ENCODE measurements at regions not wholly inside any gene's neighbourhood (a gene's known extent, or its start where the extent isn't known, plus 50 kb on each side); places are given as distances from the start of the nearest gene placed in this dataset.
"Not testable (repeated sequence)": the region's sequence is repeated elsewhere in the genome, so short reads cannot be mapped to it uniquely, and the experiment has no call there.

GRCh38 chr4:49117951-49118350 lies 131.9 kb downstream of the CWH43 start:
- H3K27ac ChIP-seq: not testable (repeated sequence)

DNA sequence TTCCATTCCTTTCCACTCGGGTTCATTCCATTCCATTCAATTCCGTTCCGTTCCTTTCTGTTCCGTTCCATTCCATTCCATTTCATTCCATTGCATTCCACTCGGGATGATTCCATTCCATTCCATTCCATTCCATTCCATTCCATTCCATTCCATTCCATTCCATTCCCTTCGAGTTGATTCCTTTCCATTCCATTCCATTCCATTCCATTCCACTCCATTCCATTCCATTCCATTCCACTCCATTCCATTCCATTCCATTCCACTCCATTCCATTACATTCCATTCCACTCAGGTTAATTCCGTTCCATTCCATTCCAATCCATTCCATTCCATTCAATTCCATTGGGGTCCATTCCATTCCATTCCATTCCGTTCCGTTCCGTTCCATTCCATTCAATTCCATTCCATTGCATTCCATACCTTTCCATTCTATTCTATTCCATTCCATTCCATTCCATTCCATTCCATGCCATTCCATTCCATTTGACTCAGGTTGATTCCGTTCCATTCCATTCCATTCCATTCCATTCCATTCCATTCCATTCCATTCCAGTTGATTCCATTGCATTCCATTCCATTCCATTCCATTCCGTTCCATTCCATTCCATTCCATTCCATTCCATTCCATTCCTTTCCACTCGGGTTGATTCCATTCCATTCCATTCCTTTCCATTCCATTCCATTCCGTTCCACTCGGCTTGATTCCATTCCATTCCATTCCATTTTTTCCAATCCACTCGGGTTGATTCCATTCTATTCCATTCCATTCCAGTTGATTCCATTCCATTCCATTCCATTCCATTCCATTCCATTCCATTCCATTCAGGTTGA lies 132.5 kb downstream of the CWH43 start:
- not testable (repeated sequence) for H3K27ac ChIP-seq

- not testable (repeated sequence) for H3K27ac ChIP-seq
Observed at GRCh38 chr4:49119345-49119744, 133.3 kb downstream of the CWH43 start.

- H3K27ac ChIP-seq: not testable (repeated sequence)
Observed at GRCh38 chr4:49120042-49120779, 134.1 kb downstream of the CWH43 start.

- H3K27ac ChIP-seq: not testable (repeated sequence)
Observed at GRCh38 chr4:49120804-49121203, 134.7 kb downstream of the CWH43 start.

GRCh38 chr4:49126443-49126842 lies 140.4 kb downstream of the CWH43 start:
- not testable (repeated sequence) for H3K27ac ChIP-seq

GRCh38 chr4:49126858-49127257 lies 140.8 kb downstream of the CWH43 start:
- H3K27ac ChIP-seq: not testable (repeated sequence)

GRCh38 chr4:49129385-49129784 lies 143.3 kb downstream of the CWH43 start:
- not testable (repeated sequence) for H3K27ac ChIP-seq

GRCh38 chr4:49129870-49130269 lies 143.8 kb downstream of the CWH43 start:
- H3K27ac ChIP-seq: not testable (repeated sequence)

- not testable (repeated sequence) for H3K27ac ChIP-seq
Observed at GRCh38 chr4:49130724-49131123, 144.6 kb downstream of the CWH43 start.

DNA sequence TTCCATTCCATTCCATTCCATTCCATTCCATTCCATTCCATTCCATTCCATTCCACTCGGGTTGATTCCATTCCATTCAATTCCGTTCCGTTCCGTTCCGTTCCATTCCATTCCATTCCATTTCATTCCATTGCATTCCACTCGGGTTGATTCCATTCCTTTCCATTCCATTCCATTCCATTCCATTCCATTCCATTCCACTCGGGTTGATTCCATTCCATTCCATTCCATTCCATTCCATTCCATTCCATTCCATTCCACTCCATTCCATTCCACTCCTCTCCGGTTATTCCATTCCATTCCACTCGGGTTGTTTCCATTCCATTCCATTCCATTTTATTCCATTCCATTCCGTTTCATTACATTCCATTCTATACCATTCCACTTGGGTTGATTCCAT lies 151.0 kb downstream of the CWH43 start:
- not testable (repeated sequence) for H3K27ac ChIP-seq

DNA sequence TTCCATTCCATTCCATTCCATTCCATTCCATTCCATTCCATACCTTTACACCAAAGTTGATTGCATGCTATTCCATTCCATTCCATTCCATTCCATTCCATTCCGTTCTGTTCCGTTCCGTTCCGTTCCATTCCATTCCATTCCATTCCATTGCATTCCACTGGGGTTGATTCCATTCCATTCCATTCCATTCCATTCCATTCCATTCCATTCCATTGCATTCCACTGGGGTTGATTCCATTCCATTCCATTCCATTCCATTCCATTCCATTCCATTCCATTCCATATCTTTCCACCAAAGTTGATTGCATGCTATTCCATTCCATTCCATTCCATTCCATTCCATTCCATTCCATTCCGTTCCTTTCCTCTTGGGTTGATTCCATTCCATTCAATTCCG lies 151.9 kb downstream of the CWH43 start:
- H3K27ac ChIP-seq: not testable (repeated sequence)

DNA sequence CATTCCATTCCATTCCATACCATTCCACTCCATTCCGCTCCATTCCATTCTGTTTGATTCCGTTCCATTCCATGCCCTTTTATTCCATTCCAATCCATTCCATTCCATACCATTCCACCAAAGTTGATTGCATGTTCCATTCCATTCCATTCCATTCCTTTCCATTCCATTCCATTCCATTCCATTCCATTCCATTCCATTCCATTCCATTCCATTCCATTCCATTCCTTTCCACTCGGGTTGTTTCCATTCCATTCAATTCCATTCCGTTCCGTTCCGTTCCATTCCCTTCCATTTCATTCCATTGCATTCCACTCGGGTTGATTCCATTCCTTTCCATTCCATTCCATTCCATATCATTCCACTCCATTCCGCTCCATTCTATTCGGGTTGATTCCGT lies 152.7 kb downstream of the CWH43 start:
- not testable (repeated sequence) for H3K27ac ChIP-seq

GRCh38 chr4:49139513-49139912 lies 153.4 kb downstream of the CWH43 start:
- H3K27ac ChIP-seq: not testable (repeated sequence)

- not testable (repeated sequence) for H3K27ac ChIP-seq
Observed at GRCh38 chr4:49140351-49140750, 154.3 kb downstream of the CWH43 start.

- not testable (repeated sequence) for H3K27ac ChIP-seq
Observed at GRCh38 chr4:49141955-49142354, 155.9 kb downstream of the CWH43 start.

DNA sequence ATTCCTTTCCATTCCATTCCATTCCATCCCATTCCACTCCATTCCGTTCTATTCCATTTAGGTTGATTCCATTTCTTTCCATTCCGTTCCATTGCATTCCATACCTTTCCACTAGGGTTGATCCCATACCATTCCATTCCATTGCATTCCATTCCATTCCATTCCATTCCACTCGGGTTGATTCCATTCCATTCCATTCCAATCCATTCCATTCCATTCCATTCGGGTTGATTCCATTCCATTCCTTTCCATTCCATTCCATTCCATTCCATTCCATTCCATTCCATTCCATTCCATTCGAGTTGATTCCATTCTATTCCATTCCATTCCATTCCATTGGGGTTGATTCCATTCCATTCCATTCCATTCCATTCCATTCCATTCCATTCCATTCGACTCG lies 161.1 kb downstream of the CWH43 start:
- H3K27ac ChIP-seq: not testable (repeated sequence)

GRCh38 chr4:49147596-49147995 lies 161.5 kb downstream of the CWH43 start:
- H3K27ac ChIP-seq: not testable (repeated sequence)

GRCh38 chr4:49149006-49149975 lies 163.2 kb downstream of the CWH43 start:
- H3K27ac ChIP-seq: not testable (repeated sequence)

GRCh38 chr4:49150351-49151083 lies 164.4 kb downstream of the CWH43 start:
- not testable (repeated sequence) for H3K27ac ChIP-seq

GRCh38 chr4:49153011-49153410 lies 166.9 kb downstream of the CWH43 start:
- H3K27ac ChIP-seq: not testable (repeated sequence)
